Fibroblast of lung (primary cell): ENCODE measurements at regions not wholly inside any gene's neighbourhood (a gene's known extent, or its start where the extent isn't known, plus 50 kb on each side); places are given as distances from the start of the nearest gene placed in this dataset.
A peak's percentile ranks its signal among the peaks of the same experiment; 100 is the strongest.

ENCODE experiments used
- DNase-seq, 2 donors: peaks; one replicate each; pipeline versions ENCODE4 v3.0.0 to v3.0.0-alpha.2; 2010; ENCODE audit warnings: low read depth in 2 of 2
- H2AFZ ChIP-seq: 2 replicates; pipeline ENCODE4 v1.5.1; 2012; ENCODE audit warnings: low read length, control low read depth, inconsistent platforms
- H3K27ac ChIP-seq: 2 replicates; pipeline ENCODE4 v1.5.1; 2011; ENCODE audit warnings: low read length, control low read depth; ENCODE audit not compliant: insufficient read depth
- H3K27me3 ChIP-seq: 2 replicates; pipeline ENCODE4 v1.5.1; 2011; ENCODE audit warnings: mild to moderate bottlenecking, low read length; ENCODE audit not compliant: control insufficient read depth, insufficient read depth
- H3K36me3 ChIP-seq: 2 replicates; pipeline ENCODE4 v1.5.1; 2011; ENCODE audit warnings: low read length; ENCODE audit not compliant: control insufficient read depth, insufficient read depth
- H3K4me1 ChIP-seq: 2 replicates; pipeline ENCODE4 v1.5.1; 2011; ENCODE audit warnings: low read length; ENCODE audit not compliant: control insufficient read depth, insufficient read depth; ENCODE audit errors: extremely low read depth
- H3K4me2 ChIP-seq: 2 replicates; pipeline ENCODE4 v1.5.1; 2011; ENCODE audit warnings: low read length, control low read depth; ENCODE audit not compliant: insufficient read depth; ENCODE audit errors: extremely low read depth
- H3K4me3 ChIP-seq, 4 experiments: fragments of 200-600 bp in 1 of 4; sonication (generic) in 1 of 4; replicated peaks in 1 of 4; 2 replicates each; pipeline ENCODE4 v1.5.1; 2011 to 2016; ENCODE audit warnings: low read length in 4 of 4, low read depth in 3 of 4, mild to moderate bottlenecking in 3 of 4, control low read depth in 2 of 4, inconsistent platforms in 1 of 4, mixed read lengths in 1 of 4; ENCODE audit not compliant: insufficient read depth in 1 of 4; ENCODE audit errors: control extremely low read depth in 1 of 4
- H3K79me2 ChIP-seq: 2 replicates; pipeline ENCODE4 v1.5.1; 2012; ENCODE audit warnings: mild to moderate bottlenecking, low read length, inconsistent platforms; ENCODE audit not compliant: control insufficient read depth, insufficient read depth
- H3K9ac ChIP-seq: 2 replicates; pipeline ENCODE4 v1.5.1; 2011; ENCODE audit warnings: mild to moderate bottlenecking, low read length, control low read depth; ENCODE audit not compliant: insufficient read depth
- H3K9me3 ChIP-seq: 2 replicates; pipeline ENCODE4 v1.5.1; 2012; ENCODE audit warnings: low read depth, low read length; ENCODE audit not compliant: control insufficient read depth, insufficient read depth
- H4K20me1 ChIP-seq: 2 replicates; pipeline ENCODE4 v1.5.1; 2011; ENCODE audit warnings: low read length; ENCODE audit not compliant: control insufficient read depth, insufficient read depth; ENCODE audit errors: extremely low read depth
- CTCF ChIP-seq, 2 donors: IDR thresholded peaks in 1 of 2; conservative IDR thresholded peaks in 1 of 2; 1 replicate in 1 of 2; 2 replicates in 1 of 2; pipeline ENCODE4 v1.5.1; 2011 to 2012; ENCODE audit warnings: low read length in 2 of 2, control low read depth in 1 of 2, inconsistent platforms in 1 of 2, low read depth in 1 of 2, mild to moderate bottlenecking in 1 of 2
- EZH2 ChIP-seq: IDR thresholded peaks from 2 replicates; pipeline ENCODE4 v1.5.1; 2012; ENCODE audit warnings: low read length, control low read depth, mild to moderate bottlenecking; ENCODE audit errors: missing control alignments

- no peaks in the 10 kb centered on the region for H4K20me1 ChIP-seq
- no peaks in the 10 kb centered on the region for H3K79me2 ChIP-seq
- no peaks in the 10 kb centered on the region for H3K27me3 ChIP-seq
- no peak overlapping the region for H2AFZ ChIP-seq
- no peak overlapping the region for H3K4me3 ChIP-seq
- TF ChIP-seq EZH2 (no peak), CTCF (conservative IDR thresholded peaks at IDR 0.05 in 1 of 2, IDR thresholded peaks at IDR 0.05 in 1 of 2; ENCODE audit: low read depth in 1 of 2, low read length in 2 of 2) (no peak)
- peak; percentile 67 to 91 for DNase-seq
- H3K4me2 ChIP-seq = no peak overlapping the region
- no peaks in the 10 kb centered on the region for H3K9me3 ChIP-seq
- H3K27ac ChIP-seq = no peak overlapping the region
- no peak overlapping the region for H3K9ac ChIP-seq
- no peaks in the 10 kb centered on the region for H3K4me1 ChIP-seq
- no peaks in the 10 kb centered on the region for H3K36me3 ChIP-seq
These were observed 643.5 kb downstream of the CDH11 start for GRCh38 chr16:64478252-64478906.

- H3K4me2 ChIP-seq = no peak overlapping the region
- DNase-seq = peak in 1 of 2 donors; percentile 97
- no peaks in the 10 kb centered on the region for H3K9me3 ChIP-seq
- H4K20me1 ChIP-seq = no peaks in the 10 kb centered on the region
- H3K4me3 ChIP-seq = no peak overlapping the region
- H3K79me2 ChIP-seq = no peaks in the 10 kb centered on the region
- no peak overlapping the region for H2AFZ ChIP-seq
- H3K36me3 ChIP-seq = no peaks in the 10 kb centered on the region
- H3K27ac ChIP-seq = no peak overlapping the region
- no peaks in the 10 kb centered on the region for H3K4me1 ChIP-seq
- H3K27me3 ChIP-seq = no peaks in the 10 kb centered on the region
- no peak for TF ChIP-seq CTCF (conservative IDR thresholded peaks at IDR 0.05 in 1 of 2, IDR thresholded peaks at IDR 0.05 in 1 of 2; ENCODE audit: low read depth in 1 of 2, low read length in 2 of 2)
- no peak for TF ChIP-seq EZH2
- H3K9ac ChIP-seq = no peak overlapping the region
These were observed 646.1 kb downstream of the CDH11 start for GRCh38 chr16:64475627-64476351.

GRCh38 chr16:64470916-64471315 lies 650.9 kb downstream of the CDH11 start:
- no peak overlapping the region for H3K4me2 ChIP-seq
- DNase-seq = peak in 1 of 2 donors; percentile 44
- H3K9me3 ChIP-seq = no peaks in the 10 kb centered on the region
- H3K27me3 ChIP-seq = no peaks in the 10 kb centered on the region
- H3K79me2 ChIP-seq = no peaks in the 10 kb centered on the region
- H3K36me3 ChIP-seq = no peaks in the 10 kb centered on the region
- TF ChIP-seq EZH2 = no peak
- TF ChIP-seq CTCF (conservative IDR thresholded peaks at IDR 0.05 in 1 of 2, IDR thresholded peaks at IDR 0.05 in 1 of 2; ENCODE audit: low read depth in 1 of 2, low read length in 2 of 2) = no peak
- H3K4me3 ChIP-seq = no peak overlapping the region
- H3K27ac ChIP-seq = no peak overlapping the region
- no peak overlapping the region for H2AFZ ChIP-seq
- H3K4me1 ChIP-seq = no peaks in the 10 kb centered on the region
- H3K9ac ChIP-seq = no peak overlapping the region
- no peaks in the 10 kb centered on the region for H4K20me1 ChIP-seq
